GM12878 (cell line): ENCODE measurements at regions not wholly inside any gene's neighbourhood (a gene's known extent, or its start where the extent isn't known, plus 50 kb on each side); places are given as distances from the start of the nearest gene placed in this dataset.

ENCODE experiments used
- ATAC-seq: fragments of 200-7000 bp; cut with Tn5 transposase; 3 replicates; pipeline ENCODE4 v1.9.1; 2020; ENCODE audit warnings: mild to moderate bottlenecking, moderate library complexity
- BruUV-seq: library from RNA; stranded (reverse); fragments of 400-500 nt; replicated peaks from 2 replicates; lab custom pipeline; 2021; lab: Mats Ljungman, UMichigan
- CTCF ChIA-PET: fragments of 300-600 bp; sonication (Branson Sonifier 250); formaldehyde crosslinking; extraction: SDS; loops from one replicate; lab custom pipeline; 2021; ENCODE audit warnings: inconsistent platforms; lab: Yijun Ruan, JAX
- POLR2A ChIA-PET: fragments of 350-600 bp; formaldehyde crosslinking; extraction: SDS; loops from one replicate; lab custom pipeline; 2021; ENCODE audit warnings: inconsistent platforms; lab: Charles Lee
- RAD21 ChIA-PET: fragments of 300-600 bp; sonication (Branson Sonifier 250); formaldehyde crosslinking; loops from one replicate; lab custom pipeline; 2023; ENCODE audit warnings: antibody characterized with exemption; ENCODE audit not compliant: unreplicated experiment; lab: Charles Lee
- SMC1A ChIA-PET: fragments of 300-600 bp; sonication (Branson Sonifier 250); formaldehyde crosslinking; loops from one replicate; lab custom pipeline; 2023; ENCODE audit not compliant: unreplicated experiment, uncharacterized antibody; lab: Charles Lee
- DNase-seq: peaks from one replicate; pipeline ENCODE4 v3.0.0-alpha.2; 2011; ENCODE audit warnings: low read depth, low spot score
- FAIRE-seq: peaks from 3 replicates; lab custom pipeline; 2011; peaks lifted over from hg19 to GRCh38; lab: Jason Lieb, UNC
- H2AFZ ChIP-seq: 2 replicates; pipeline ENCODE4 v1.6.0; 2011; ENCODE audit warnings: low read depth, low read length, control low read depth; ENCODE audit not compliant: control insufficient read depth
- H3K27ac ChIP-seq: 2 replicates; pipeline ENCODE4 v1.5.1; 2011; ENCODE audit warnings: control low read depth; ENCODE audit not compliant: control insufficient read depth, insufficient read depth
- H3K27me3 ChIP-seq, 2 experiments: replicated peaks in 1 of 2; 2 replicates each; pipeline versions ENCODE4 v1.6.0 to v1.6.1; 2011; ENCODE audit warnings: low read length in 1 of 2; ENCODE audit not compliant: control insufficient read depth in 2 of 2, insufficient read depth in 2 of 2
- H3K36me3 ChIP-seq, 2 experiments: 2 replicates each; pipeline ENCODE4 v1.5.1; 2011; ENCODE audit warnings: low read length in 1 of 2; ENCODE audit not compliant: control insufficient read depth in 2 of 2, insufficient read depth in 2 of 2
- H3K4me1 ChIP-seq: 2 replicates; pipeline ENCODE4 v1.6.1; 2011; ENCODE audit warnings: mild to moderate bottlenecking, low read length, moderate library complexity, mixed read lengths; ENCODE audit not compliant: control insufficient read depth, insufficient read depth
- H3K4me2 ChIP-seq: 2 replicates; pipeline ENCODE4 v1.6.0; 2011; ENCODE audit warnings: control low read depth; ENCODE audit not compliant: control insufficient read depth, insufficient read depth
- H3K4me3 ChIP-seq: fragments of 200-600 bp; sonication (generic); 2 replicates; pipeline ENCODE4 v1.5.1; 2016
- H3K79me2 ChIP-seq: 2 replicates; pipeline ENCODE4 v1.6.0; 2011; ENCODE audit warnings: low read length; ENCODE audit not compliant: control insufficient read depth, insufficient read depth
- H3K9ac ChIP-seq: 2 replicates; pipeline ENCODE4 v1.8.0; 2011; ENCODE audit warnings: low read length, control low read depth, mixed read lengths; ENCODE audit not compliant: control insufficient read depth, insufficient read depth
- H3K9me3 ChIP-seq: replicated peaks from 3 replicates; pipeline ENCODE4 v1.5.1; 2011; ENCODE audit warnings: mild to moderate bottlenecking, low read length; ENCODE audit not compliant: control insufficient read depth, insufficient read depth
- H4K20me1 ChIP-seq: 2 replicates; pipeline ENCODE4 v1.6.0; 2011; ENCODE audit not compliant: control insufficient read depth, insufficient read depth
- BCLAF1 ChIP-seq: fragments of 450-650 bp; IDR thresholded peaks from 2 replicates; pipeline ENCODE4 v1.6.1; 2017; ENCODE audit warnings: antibody characterized with exemption, mild to moderate bottlenecking, moderate library complexity
- CBFB ChIP-seq: IDR thresholded peaks from 2 replicates; pipeline ENCODE4 v1.6.1; 2016; ENCODE audit warnings: antibody characterized with exemption, low read depth
- CEBPZ ChIP-seq: fragments of 150-350 bp; IDR thresholded peaks from 2 replicates; pipeline ENCODE4 v1.6.1; 2016; ENCODE audit warnings: low read depth, low read length
- IRF5 ChIP-seq: fragments of 450-650 bp; IDR thresholded peaks from 2 replicates; pipeline ENCODE4 v1.6.1; 2017; ENCODE audit warnings: borderline replicate concordance
- NFYA ChIP-seq: IDR thresholded peaks from 2 replicates; pipeline ENCODE4 v1.6.1; 2011; ENCODE audit warnings: low read depth, mild to moderate bottlenecking, low read length, improper control_type of control experiment, borderline replicate concordance
- YBX1 ChIP-seq: fragments of 450-650 bp; IDR thresholded peaks from 2 replicates; pipeline ENCODE4 v1.6.1; 2016; ENCODE audit warnings: antibody characterized with exemption
- ZBED1 ChIP-seq: IDR thresholded peaks from 2 replicates; pipeline ENCODE4 v1.6.1; 2016; ENCODE audit warnings: borderline replicate concordance
- ZBTB11 ChIP-seq: fragments of 450-650 bp; formaldehyde crosslinking; IDR thresholded peaks from 2 replicates; pipeline ENCODE4 v1.5.0; 2022; ENCODE audit warnings: mild to moderate bottlenecking, missing genetic modification characterization
- ZBTB4 ChIP-seq: fragments of 450-650 bp; formaldehyde crosslinking; IDR thresholded peaks from 2 replicates; pipeline ENCODE4 v1.4.0; 2022; ENCODE audit warnings: mild to moderate bottlenecking, moderate library complexity
- ZZZ3 ChIP-seq: IDR thresholded peaks from 2 replicates; pipeline ENCODE4 v1.6.1; 2011; ENCODE audit warnings: low read depth; ENCODE audit not compliant: control insufficient read depth, insufficient read length
- WGBS: methylation state at CpG from one replicate; pipeline ENCODE4 v1.1.6; 2016; ENCODE audit warnings: low lambda C conversion rate; ENCODE audit not compliant: insufficient replicate concordance, insufficient coverage; ENCODE audit errors: missing lambda C conversion rate; 5-methylcytosine and 5-hydroxymethylcytosine counted together
- in situ Hi-C: fragments of 300-500 bp; cut with MboI; formaldehyde crosslinking; loops from 9 replicates; pipeline ENCODE4 v1.14.3; 2018; ENCODE audit warnings: mixed read lengths
- intact Hi-C: fragments of 100-400 bp; cut with micrococcal nuclease; formaldehyde crosslinking; loops from one replicate; pipeline ENCODE4 v1.14.2; 2022; ENCODE audit not compliant: unreplicated experiment

DNA sequence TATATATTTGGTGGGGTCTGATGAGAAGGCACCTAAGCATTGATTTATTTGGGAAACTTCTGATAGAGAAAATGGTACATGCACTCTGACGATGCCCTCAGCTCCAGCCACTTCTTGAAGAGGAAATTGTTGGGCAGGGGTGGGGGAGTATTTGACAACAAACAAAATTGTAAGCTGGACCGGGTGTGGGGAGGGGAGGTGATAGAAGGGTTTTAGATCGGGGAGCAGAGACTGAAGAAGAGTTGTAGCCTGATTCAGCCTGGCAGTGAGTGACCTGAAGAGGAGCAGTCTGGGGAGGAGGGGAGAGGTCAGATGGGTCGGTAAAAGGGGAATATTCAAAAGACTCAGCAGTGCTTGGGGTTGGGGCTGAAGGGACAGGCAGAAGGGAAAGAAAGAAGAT is 2284.7 kb downstream of the TP53TG3F start:
- FAIRE-seq = no peak
- SMC1A ChIA-PET = no interaction called here
- TF ChIP-seq BCLAF1 (no peak), CBFB (no peak), IRF5 (no peak), ZBTB4 (CRISPR knock-in tag) (no peak), YBX1 (no peak), ZBTB11 (no peak), ZZZ3 (no peak), NFYA (no peak), CEBPZ (no peak), ZBED1 (no peak)

More for the DNA sequence above, 2284.7 kb downstream of the TP53TG3F start:
- no peaks in the 10 kb centered on the region for H3K36me3 ChIP-seq
- H3K9ac ChIP-seq = no peak overlapping the region
- ChIA-PET CTCF (no interaction called here), POLR2A (no interaction called here), RAD21 (no interaction called here)
- no peak for ATAC-seq
- no TSS peak for BruUV-seq
- no peak overlapping the region for H2AFZ ChIP-seq
- H3K4me1 ChIP-seq = no peaks in the 10 kb centered on the region
- no peak for DNase-seq
- in situ Hi-C loops = no loop called here
- H3K4me2 ChIP-seq = no peak overlapping the region
- intact Hi-C loops = no loop called here
- no peaks in the 10 kb centered on the region; the same call in 1 of the 3 replicates for H3K9me3 ChIP-seq
- H3K27ac ChIP-seq = no peak overlapping the region
- no peaks in the 10 kb centered on the region for H3K27me3 ChIP-seq
- no peaks in the 10 kb centered on the region for H3K79me2 ChIP-seq
- no peaks in the 10 kb centered on the region for H4K20me1 ChIP-seq
- H3K4me3 ChIP-seq = no peak overlapping the region
- WGBS = 0% methylated on average over 4 of the region's 4 CpGs
